ENCODE measurements at regions not wholly inside any gene's neighbourhood (a gene's known extent, or its start where the extent isn't known, plus 50 kb on each side); places are given as distances from the start of the nearest gene placed in this dataset.

GRCh38 chr10:106380706-106381105 lies 783.8 kb downstream of the SORCS1 start:
- TF ChIP-seq POLR2A (IDR thresholded peaks at IDR 0.05) (no peak), CTCF (IDR thresholded peaks at IDR 0.05 in 8 of 11, conservative IDR thresholded peaks at IDR 0.05 in 3 of 11) (no peak), POLR2AphosphoS5 (IDR thresholded peaks at IDR 0.05) (no peak)
- Histone ChIP-seq H3K36me3 (no peaks in the 10 kb centered on the region), H3K4me3 (no peak overlapping the region), H3K27ac (no peak overlapping the region), H3K9me3 (peaks cover 0 to 43% (median 31%) of the 10 kb centered on the region in 8 donors), H3K4me1 (no peaks in the 10 kb centered on the region), H3K27me3 (replicated peaks in 1 of 7) (no peaks in the 10 kb centered on the region)
- no peak for DNase-seq
- 84 to 94% (median 86%) methylated on average over 3 of the region's 3 CpGs for WGBS, 5 donors
- intact Hi-C loops (cut with DNase I; ENCODE audit: low total_unique reads), result no loop called here

- Histone ChIP-seq H3K27me3 (replicated peaks in 1 of 7) (no peaks in the 10 kb centered on the region), H3K36me3 (no peaks in the 10 kb centered on the region), H3K4me1 (no peaks in the 10 kb centered on the region), H3K9me3 (peaks cover 0 to 43% (median 31%) of the 10 kb centered on the region in 8 donors), H3K27ac (no peak overlapping the region), H3K4me3 (no peak overlapping the region)
- no peak for DNase-seq
- intact Hi-C loops (cut with DNase I; ENCODE audit: low total_unique reads), result no loop called here
- TF ChIP-seq POLR2AphosphoS5 (IDR thresholded peaks at IDR 0.05) (no peak), CTCF (IDR thresholded peaks at IDR 0.05 in 8 of 11, conservative IDR thresholded peaks at IDR 0.05 in 3 of 11) (no peak), POLR2A (IDR thresholded peaks at IDR 0.05) (no peak)
- 66 to 79% (median 75%) methylated on average over 3 of the region's 3 CpGs for WGBS, 5 donors
These were observed 786.3 kb downstream of the SORCS1 start for GRCh38 chr10:106378251-106378650.

- WGBS, 5 donors, result 80 to 87% (median 82%) methylated on average over 6 of the region's 6 CpGs
- intact Hi-C loops (cut with DNase I; ENCODE audit: low total_unique reads), result no loop called here
- H3K27ac ChIP-seq, result no peak overlapping the region
- H3K4me3 ChIP-seq, result no peak overlapping the region
- no peak for TF ChIP-seq CTCF (IDR thresholded peaks at IDR 0.05 in 8 of 11, conservative IDR thresholded peaks at IDR 0.05 in 3 of 11)
- TF ChIP-seq POLR2A (IDR thresholded peaks at IDR 0.05), result no peak
- TF ChIP-seq POLR2AphosphoS5 (IDR thresholded peaks at IDR 0.05), result no peak
- peaks cover 0 to 7% (median 0%) of the 10 kb centered on the region in 8 donors for H3K9me3 ChIP-seq
- no peaks in the 10 kb centered on the region for H3K4me1 ChIP-seq
- no peaks in the 10 kb centered on the region for H3K27me3 ChIP-seq (replicated peaks in 1 of 7)
- H3K36me3 ChIP-seq, result no peaks in the 10 kb centered on the region
- no peak for DNase-seq
These were observed 793.8 kb downstream of the SORCS1 start for GRCh38 chr10:106370751-106371150.

- Histone ChIP-seq H3K9me3 (no peaks in the 10 kb centered on the region), H3K27me3 (replicated peaks in 1 of 7) (no peaks in the 10 kb centered on the region), H3K36me3 (no peaks in the 10 kb centered on the region), H3K27ac (no peak overlapping the region), H3K4me3 (no peak overlapping the region), H3K4me1 (no peaks in the 10 kb centered on the region)
- DNase-seq, result no peak
- no peak for TF ChIP-seq POLR2A (IDR thresholded peaks at IDR 0.05)
- TF ChIP-seq CTCF (IDR thresholded peaks at IDR 0.05 in 8 of 11, conservative IDR thresholded peaks at IDR 0.05 in 3 of 11), result no peak
- no peak for TF ChIP-seq POLR2AphosphoS5 (IDR thresholded peaks at IDR 0.05)
- WGBS, 5 donors, result 58 to 76% (median 68%) methylated on average over 2 of the region's 2 CpGs
- intact Hi-C loops (cut with DNase I; ENCODE audit: low total_unique reads), result no loop called here
These were observed 803.6 kb downstream of the SORCS1 start for GRCh38 chr10:106360870-106361269.

Measured in spleen (tissue), 11 donors.